GM12878 (cell line): ENCODE measurements at regions not wholly inside any gene's neighbourhood (a gene's known extent, or its start where the extent isn't known, plus 50 kb on each side); places are given as distances from the start of the nearest gene placed in this dataset.

ENCODE experiments used
- ATAC-seq: fragments of 200-7000 bp; cut with Tn5 transposase; 3 replicates; pipeline ENCODE4 v1.9.1; 2020; ENCODE audit warnings: mild to moderate bottlenecking, moderate library complexity
- BruUV-seq: library from RNA; stranded (reverse); fragments of 400-500 nt; replicated peaks from 2 replicates; lab custom pipeline; 2021; lab: Mats Ljungman, UMichigan
- CTCF ChIA-PET: fragments of 300-600 bp; sonication (Branson Sonifier 250); formaldehyde crosslinking; extraction: SDS; loops from one replicate; lab custom pipeline; 2021; ENCODE audit warnings: inconsistent platforms; lab: Yijun Ruan, JAX
- POLR2A ChIA-PET: fragments of 350-600 bp; formaldehyde crosslinking; extraction: SDS; loops from one replicate; lab custom pipeline; 2021; ENCODE audit warnings: inconsistent platforms; lab: Charles Lee
- RAD21 ChIA-PET: fragments of 300-600 bp; sonication (Branson Sonifier 250); formaldehyde crosslinking; loops from one replicate; lab custom pipeline; 2023; ENCODE audit warnings: antibody characterized with exemption; ENCODE audit not compliant: unreplicated experiment; lab: Charles Lee
- SMC1A ChIA-PET: fragments of 300-600 bp; sonication (Branson Sonifier 250); formaldehyde crosslinking; loops from one replicate; lab custom pipeline; 2023; ENCODE audit not compliant: unreplicated experiment, uncharacterized antibody; lab: Charles Lee
- DNase-seq: peaks from one replicate; pipeline ENCODE4 v3.0.0-alpha.2; 2011; ENCODE audit warnings: low read depth, low spot score
- FAIRE-seq: peaks from 3 replicates; lab custom pipeline; 2011; peaks lifted over from hg19 to GRCh38; lab: Jason Lieb, UNC
- H2AFZ ChIP-seq: 2 replicates; pipeline ENCODE4 v1.6.0; 2011; ENCODE audit warnings: low read depth, low read length, control low read depth; ENCODE audit not compliant: control insufficient read depth
- H3K27ac ChIP-seq: 2 replicates; pipeline ENCODE4 v1.5.1; 2011; ENCODE audit warnings: control low read depth; ENCODE audit not compliant: control insufficient read depth, insufficient read depth
- H3K27me3 ChIP-seq, 2 experiments: replicated peaks in 1 of 2; 2 replicates each; pipeline versions ENCODE4 v1.6.0 to v1.6.1; 2011; ENCODE audit warnings: low read length in 1 of 2; ENCODE audit not compliant: control insufficient read depth in 2 of 2, insufficient read depth in 2 of 2
- H3K36me3 ChIP-seq, 2 experiments: 2 replicates each; pipeline ENCODE4 v1.5.1; 2011; ENCODE audit warnings: low read length in 1 of 2; ENCODE audit not compliant: control insufficient read depth in 2 of 2, insufficient read depth in 2 of 2
- H3K4me1 ChIP-seq: 2 replicates; pipeline ENCODE4 v1.6.1; 2011; ENCODE audit warnings: mild to moderate bottlenecking, low read length, moderate library complexity, mixed read lengths; ENCODE audit not compliant: control insufficient read depth, insufficient read depth
- H3K4me2 ChIP-seq: 2 replicates; pipeline ENCODE4 v1.6.0; 2011; ENCODE audit warnings: control low read depth; ENCODE audit not compliant: control insufficient read depth, insufficient read depth
- H3K4me3 ChIP-seq: fragments of 200-600 bp; sonication (generic); 2 replicates; pipeline ENCODE4 v1.5.1; 2016
- H3K79me2 ChIP-seq: 2 replicates; pipeline ENCODE4 v1.6.0; 2011; ENCODE audit warnings: low read length; ENCODE audit not compliant: control insufficient read depth, insufficient read depth
- H3K9ac ChIP-seq: 2 replicates; pipeline ENCODE4 v1.8.0; 2011; ENCODE audit warnings: low read length, control low read depth, mixed read lengths; ENCODE audit not compliant: control insufficient read depth, insufficient read depth
- H3K9me3 ChIP-seq: replicated peaks from 3 replicates; pipeline ENCODE4 v1.5.1; 2011; ENCODE audit warnings: mild to moderate bottlenecking, low read length; ENCODE audit not compliant: control insufficient read depth, insufficient read depth
- H4K20me1 ChIP-seq: 2 replicates; pipeline ENCODE4 v1.6.0; 2011; ENCODE audit not compliant: control insufficient read depth, insufficient read depth
- CBFB ChIP-seq: IDR thresholded peaks from 2 replicates; pipeline ENCODE4 v1.6.1; 2016; ENCODE audit warnings: antibody characterized with exemption, low read depth
- CEBPZ ChIP-seq: fragments of 150-350 bp; IDR thresholded peaks from 2 replicates; pipeline ENCODE4 v1.6.1; 2016; ENCODE audit warnings: low read depth, low read length
- CHD2 ChIP-seq: IDR thresholded peaks from 2 replicates; pipeline ENCODE4 v1.6.1; 2011; ENCODE audit warnings: low read depth, low read length, improper control_type of control experiment, borderline replicate concordance
- HDAC2 ChIP-seq: fragments of 200-600 bp; sonication (generic); IDR thresholded peaks from 2 replicates; pipeline ENCODE4 v1.6.1; 2017
- HDGF ChIP-seq: fragments of 450-650 bp; IDR thresholded peaks from 2 replicates; pipeline ENCODE4 v1.6.1; 2016; ENCODE audit warnings: antibody characterized with exemption
- NR2C1 ChIP-seq: fragments of 450-650 bp; IDR thresholded peaks from 2 replicates; pipeline ENCODE4 v1.6.1; 2017; ENCODE audit warnings: antibody characterized with exemption, mild to moderate bottlenecking, moderate library complexity
- NRF1 ChIP-seq: conservative IDR thresholded peaks from 2 replicates; pipeline ENCODE4 v1.6.1; 2011; ENCODE audit warnings: mild to moderate bottlenecking, low read depth, low read length, improper control_type of control experiment
- RAD21 ChIP-seq: IDR thresholded peaks from 2 replicates; pipeline ENCODE4 v1.6.1; 2011; ENCODE audit warnings: mild to moderate bottlenecking, low read depth, low read length, moderate library complexity; ENCODE audit not compliant: insufficient read depth
- RBBP5 ChIP-seq: fragments of 200-600 bp; sonication (generic); conservative IDR thresholded peaks from 2 replicates; pipeline ENCODE4 v1.6.1; 2016
- RELA ChIP-seq: fragments of 450-650 bp; IDR thresholded peaks from 2 replicates; pipeline ENCODE4 v1.8.0; 2014; ENCODE audit warnings: borderline replicate concordance; ENCODE audit not compliant: partially characterized antibody
- RFX5 ChIP-seq: IDR thresholded peaks from 2 replicates; pipeline ENCODE4 v1.6.1; 2011; ENCODE audit warnings: low read depth, low read length, improper control_type of control experiment
- ZNF207 ChIP-seq: fragments of 450-650 bp; IDR thresholded peaks from 2 replicates; pipeline ENCODE4 v1.6.1; 2014; ENCODE audit warnings: antibody characterized with exemption, mild to moderate bottlenecking, borderline replicate concordance
- WGBS: methylation state at CpG from one replicate; pipeline ENCODE4 v1.1.6; 2016; ENCODE audit warnings: low lambda C conversion rate; ENCODE audit not compliant: insufficient replicate concordance, insufficient coverage; ENCODE audit errors: missing lambda C conversion rate; 5-methylcytosine and 5-hydroxymethylcytosine counted together
- in situ Hi-C: fragments of 300-500 bp; cut with MboI; formaldehyde crosslinking; loops from 9 replicates; pipeline ENCODE4 v1.14.3; 2018; ENCODE audit warnings: mixed read lengths
- intact Hi-C: fragments of 100-400 bp; cut with micrococcal nuclease; formaldehyde crosslinking; loops from one replicate; pipeline ENCODE4 v1.14.2; 2022; ENCODE audit not compliant: unreplicated experiment
- TF ChIP-seq, protein P1 (sequence below): fragments of 450-650 bp; formaldehyde crosslinking; IDR thresholded peaks from 2 replicates; pipeline ENCODE4 v1.5.0; 2022; ENCODE audit warnings: mild to moderate bottlenecking, missing genetic modification characterization

- no peaks in the 10 kb centered on the region for H3K4me1 ChIP-seq
- H2AFZ ChIP-seq: no peak overlapping the region
- H4K20me1 ChIP-seq: no peaks in the 10 kb centered on the region
- in situ Hi-C loops: no loop called here
- BruUV-seq: no TSS peak
- WGBS: 63% methylated on average over 32 of the region's 34 CpGs
- CTCF ChIA-PET: no interaction called here
- H3K9ac ChIP-seq: no peak overlapping the region
- H3K27me3 ChIP-seq: no peaks in the 10 kb centered on the region
- POLR2A ChIA-PET: no interaction called here
- no peak for FAIRE-seq
- H3K36me3 ChIP-seq: no peaks in the 10 kb centered on the region
- ATAC-seq: no peak
- H3K79me2 ChIP-seq: no peaks in the 10 kb centered on the region
- no peaks in the 10 kb centered on the region; the same call in 2 of the 3 replicates for H3K9me3 ChIP-seq
- SMC1A ChIA-PET: no interaction called here
- H3K4me3 ChIP-seq: no peak overlapping the region
- H3K27ac ChIP-seq: no peak overlapping the region
- no peak overlapping the region for H3K4me2 ChIP-seq
- RAD21 ChIA-PET: no interaction called here
- no peak for TF ChIP-seq CEBPZ
- no peak for TF ChIP-seq ZNF207
- DNase-seq: no peak
- intact Hi-C loops: no loop called here
Observed at GRCh38 chr18:78390348-78390951, 589.2 kb upstream of the SALL3 start.

- no peak overlapping the region for H2AFZ ChIP-seq
- no peak overlapping the region for H3K9ac ChIP-seq
- H3K27me3 ChIP-seq: no peaks in the 10 kb centered on the region
- FAIRE-seq: no peak
- CTCF ChIA-PET: no interaction called here
- H4K20me1 ChIP-seq: no peaks in the 10 kb centered on the region
- 77% methylated on average over 33 of the region's 33 CpGs for WGBS
- BruUV-seq: no TSS peak
- no peak overlapping the region for H3K27ac ChIP-seq
- intact Hi-C loops: no loop called here
- H3K36me3 ChIP-seq: no peaks in the 10 kb centered on the region
- POLR2A ChIA-PET: no interaction called here
- no peak for ATAC-seq
- in situ Hi-C loops: no loop called here
- RAD21 ChIA-PET: no interaction called here
- SMC1A ChIA-PET: no interaction called here
- no peaks in the 10 kb centered on the region for H3K79me2 ChIP-seq
- no peak overlapping the region for H3K4me3 ChIP-seq
- H3K4me1 ChIP-seq: no peaks in the 10 kb centered on the region
- no peak overlapping the region for H3K4me2 ChIP-seq
- H3K9me3 ChIP-seq: no peaks in the 10 kb centered on the region; the same call in 2 of the 3 replicates
- no peak for DNase-seq
- TF ChIP-seq CBFB (no peak), RBBP5 (no peak), RELA (no peak), RAD21 (no peak), CHD2 (no peak), HDGF (no peak), HDAC2 (no peak), NR2C1 (no peak), NRF1 (no peak), RFX5 (no peak)
- TF ChIP-seq, protein P1, sequence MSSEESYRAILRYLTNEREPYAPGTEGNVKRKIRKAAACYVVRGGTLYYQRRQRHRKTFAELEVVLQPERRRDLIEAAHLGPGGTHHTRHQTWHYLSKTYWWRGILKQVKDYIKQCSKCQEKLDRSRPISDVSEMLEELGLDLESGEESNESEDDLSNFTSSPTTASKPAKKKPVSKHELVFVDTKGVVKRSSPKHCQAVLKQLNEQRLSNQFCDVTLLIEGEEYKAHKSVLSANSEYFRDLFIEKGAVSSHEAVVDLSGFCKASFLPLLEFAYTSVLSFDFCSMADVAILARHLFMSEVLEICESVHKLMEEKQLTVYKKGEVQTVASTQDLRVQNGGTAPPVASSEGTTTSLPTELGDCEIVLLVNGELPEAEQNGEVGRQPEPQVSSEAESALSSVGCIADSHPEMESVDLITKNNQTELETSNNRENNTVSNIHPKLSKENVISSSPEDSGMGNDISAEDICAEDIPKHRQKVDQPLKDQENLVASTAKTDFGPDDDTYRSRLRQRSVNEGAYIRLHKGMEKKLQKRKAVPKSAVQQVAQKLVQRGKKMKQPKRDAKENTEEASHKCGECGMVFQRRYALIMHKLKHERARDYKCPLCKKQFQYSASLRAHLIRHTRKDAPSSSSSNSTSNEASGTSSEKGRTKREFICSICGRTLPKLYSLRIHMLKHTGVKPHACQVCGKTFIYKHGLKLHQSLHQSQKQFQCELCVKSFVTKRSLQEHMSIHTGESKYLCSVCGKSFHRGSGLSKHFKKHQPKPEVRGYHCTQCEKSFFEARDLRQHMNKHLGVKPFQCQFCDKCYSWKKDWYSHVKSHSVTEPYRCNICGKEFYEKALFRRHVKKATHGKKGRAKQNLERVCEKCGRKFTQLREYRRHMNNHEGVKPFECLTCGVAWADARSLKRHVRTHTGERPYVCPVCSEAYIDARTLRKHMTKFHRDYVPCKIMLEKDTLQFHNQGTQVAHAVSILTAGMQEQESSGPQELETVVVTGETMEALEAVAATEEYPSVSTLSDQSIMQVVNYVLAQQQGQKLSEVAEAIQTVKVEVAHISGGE (CRISPR knock-in tag): no peak
Observed at GRCh38 chr18:78390952-78391348, 588.7 kb upstream of the SALL3 start.
